Astrocyte of the cerebellum (primary cell): ENCODE measurements at regions not wholly inside any gene's neighbourhood (a gene's known extent, or its start where the extent isn't known, plus 50 kb on each side); places are given as distances from the start of the nearest gene placed in this dataset.
"Not testable (repeated sequence)": the region's sequence is repeated elsewhere in the genome, so short reads cannot be mapped to it uniquely, and the experiment has no call there.

Source experiments
- DNase-seq: peaks from one replicate; pipeline ENCODE4 v3.0.0-alpha.2; 2011; ENCODE audit warnings: low read depth
- H3K4me3 ChIP-seq: 2 replicates; pipeline ENCODE4 v1.5.1; 2011; ENCODE audit warnings: mild to moderate bottlenecking, low read depth, low read length, moderate library complexity
- CTCF ChIP-seq: IDR thresholded peaks from 2 replicates; pipeline ENCODE4 v1.5.1; 2012; ENCODE audit warnings: low read length, low read depth, moderate library complexity, mild to moderate bottlenecking; ENCODE audit errors: missing control alignments
- in situ Hi-C: cut with HindIII; loops from 2 replicates; pipeline ENCODE4 v1.10.0; 2017; ENCODE audit warnings: low sequenced_read_pairs

GRCh38 chr4:10232114-10232513, 115.5 kb upstream of the WDR1 start:
- no peak for TF ChIP-seq CTCF
- in situ Hi-C loops: no loop called here
- H3K4me3 ChIP-seq: no peak overlapping the region
- DNase-seq: no peak

- DNase-seq: no peak
- in situ Hi-C loops: no loop called here
- TF ChIP-seq CTCF: no peak
- no peak overlapping the region for H3K4me3 ChIP-seq
These were observed 110.2 kb upstream of the WDR1 start for GRCh38 chr4:10226756-10227155.

- no peak overlapping the region for H3K4me3 ChIP-seq
- in situ Hi-C loops: no loop called here
- no peak for TF ChIP-seq CTCF
- no peak for DNase-seq
These were observed 108.5 kb upstream of the WDR1 start for GRCh38 chr4:10225096-10225495.

- H3K4me3 ChIP-seq: no peak overlapping the region
- in situ Hi-C loops: no loop called here
- no peak for DNase-seq
- no peak for TF ChIP-seq CTCF
These were observed 107.2 kb upstream of the WDR1 start for GRCh38 chr4:10223782-10224181.

- DNase-seq, H3K4me3 ChIP-seq, in situ Hi-C loops: not testable (repeated sequence)
These were observed 96.9 kb upstream of the WDR1 start for GRCh38 chr4:10213481-10213880.

GRCh38 chr4:10212901-10213300, 96.3 kb upstream of the WDR1 start:
- DNase-seq: no peak

GRCh38 chr4:10212400-10212799, 95.8 kb upstream of the WDR1 start:
- TF ChIP-seq CTCF: no peak
- no peak overlapping the region for H3K4me3 ChIP-seq
- DNase-seq: no peak
- in situ Hi-C loops: no loop called here

More at GRCh38 chr4:10212901-10213300, 96.3 kb upstream of the WDR1 start:
- in situ Hi-C loops: no loop called here
- TF ChIP-seq CTCF: no peak
- no peak overlapping the region for H3K4me3 ChIP-seq
